Keratinocyte (primary cell): ENCODE measurements at regions not wholly inside any gene's neighbourhood (a gene's known extent, or its start where the extent isn't known, plus 50 kb on each side); places are given as distances from the start of the nearest gene placed in this dataset.
A peak's percentile ranks its signal among the peaks of the same experiment; 100 is the strongest.

Experiments used
- CTCF ChIP-seq, 3 experiments: IDR thresholded peaks in 1 of 3; conservative IDR thresholded peaks in 1 of 3; optimal IDR thresholded peaks in 1 of 3; 2 replicates in 2 of 3; 3 replicates in 1 of 3; pipeline versions ENCODE3 to v1.5.1; 2011; ENCODE audit warnings: low read length in 3 of 3, mild to moderate bottlenecking in 3 of 3, moderate library complexity in 2 of 3, control low read depth in 1 of 3, inconsistent platforms in 1 of 3; ENCODE audit not compliant: insufficient read depth in 2 of 3; ENCODE audit errors: extremely low read depth in 1 of 3
- EZH2 ChIP-seq: IDR thresholded peaks from one replicate; pipeline ENCODE4 v1.6.1; 2012; ENCODE audit warnings: inconsistent platforms, mild to moderate bottlenecking, low read length, moderate library complexity

GRCh38 chr4:81351654-81352445 lies 119.9 kb downstream of the RASGEF1B start:
- TF ChIP-seq CTCF (optimal IDR thresholded peaks at IDR 0.05 in 1 of 3, IDR thresholded peaks at IDR 0.05 in 1 of 3, conservative IDR thresholded peaks at IDR 0.05 in 1 of 3; ENCODE audit: extremely low read depth in 1 of 3, insufficient read depth in 2 of 3, low read length in 3 of 3): peak; percentile 80 to 87 (median 86)
- no peak for TF ChIP-seq EZH2
